SU-DHL-6 (cell line): ENCODE measurements at regions not wholly inside any gene's neighbourhood (a gene's known extent, or its start where the extent isn't known, plus 50 kb on each side); places are given as distances from the start of the nearest gene placed in this dataset.

Experiments
- H2AFZ ChIP-seq: fragments of 200-600 bp; sonication (generic); 2 replicates; pipeline ENCODE4 v1.6.1; 2014; ENCODE audit warnings: low read depth, mild to moderate bottlenecking, moderate library complexity, mixed read lengths, antibody characterized with exemption, low read length; ENCODE audit not compliant: severe bottlenecking
- H3F3A ChIP-seq: fragments of 200-600 bp; shearing (Covaris generic); 2 replicates; pipeline ENCODE4 v1.6.0; 2016; ENCODE audit warnings: antibody characterized with exemption, mild to moderate bottlenecking; ENCODE audit not compliant: insufficient read depth
- H3K27ac ChIP-seq: fragments of 200-600 bp; sonication (generic); 2 replicates; pipeline ENCODE4 v1.5.1; 2016; ENCODE audit warnings: low read depth, mild to moderate bottlenecking, low read length, moderate library complexity, mixed read lengths
- H3K27me3 ChIP-seq: fragments of 200-600 bp; sonication (generic), shearing (Covaris generic); 2 replicates; pipeline ENCODE4 v1.6.0; 2014; ENCODE audit warnings: mild to moderate bottlenecking, low read length
- H3K36me3 ChIP-seq: fragments of 200-600 bp; sonication (generic); 2 replicates; pipeline ENCODE4 v1.6.1; 2014; ENCODE audit warnings: mild to moderate bottlenecking, low read length, mixed read lengths
- H3K4me2 ChIP-seq: fragments of 300-600, 200-600 bp; shearing (Covaris generic), sonication (generic); 2 replicates; pipeline ENCODE4 v1.6.0; 2014; ENCODE audit warnings: low read length, low read depth, mild to moderate bottlenecking; ENCODE audit not compliant: poor library complexity, severe bottlenecking
- H3K4me3 ChIP-seq: fragments of 200-600 bp; sonication (generic); 2 replicates; pipeline ENCODE4 v1.5.1; 2014; ENCODE audit warnings: antibody characterized with exemption, low read length, mild to moderate bottlenecking, mixed read lengths; ENCODE audit not compliant: insufficient read depth, poor library complexity, severe bottlenecking
- H3K79me2 ChIP-seq: fragments of 200-600 bp; sonication (generic); 2 replicates; pipeline ENCODE4 v1.6.1; 2014; ENCODE audit warnings: mild to moderate bottlenecking, low read length, moderate library complexity; ENCODE audit not compliant: insufficient read depth
- H3K9ac ChIP-seq: fragments of 200-600 bp; sonication (generic); 2 replicates; pipeline ENCODE4 v1.7.0; 2014; ENCODE audit warnings: mild to moderate bottlenecking, low read length
- H3K9me2 ChIP-seq: fragments of 200-600 bp; sonication (generic); replicated peaks from 2 replicates; pipeline ENCODE4 v1.6.1; 2014; ENCODE audit warnings: low read length; ENCODE audit not compliant: insufficient read depth
- H3K9me3 ChIP-seq: fragments of 200-600 bp; sonication (generic); 2 replicates; pipeline ENCODE4 v1.6.1; 2014; ENCODE audit warnings: low read length, mixed read lengths; ENCODE audit not compliant: insufficient read depth
- H4K20me1 ChIP-seq: fragments of 200-600 bp; sonication (generic); 2 replicates; pipeline ENCODE4 v1.6.1; 2014; ENCODE audit warnings: low read depth, mild to moderate bottlenecking, antibody characterized with exemption, low read length, moderate library complexity, mixed read lengths
- CTCF ChIP-seq: fragments of 200-600 bp; sonication (generic); IDR thresholded peaks from one replicate; pipeline ENCODE4 v1.5.1; 2017; ENCODE audit warnings: antibody characterized with exemption, mild to moderate bottlenecking, low read length, moderate library complexity; ENCODE audit not compliant: insufficient read depth, poor library complexity, severe bottlenecking
- EZH2phosphoT487 ChIP-seq: fragments of 200-600 bp; sonication (generic), shearing (Covaris generic); conservative IDR thresholded peaks from 2 replicates; pipeline ENCODE4 v1.6.1; 2018; ENCODE audit warnings: mild to moderate bottlenecking, antibody characterized with exemption, low read length, moderate library complexity, mixed read lengths

GRCh38 chr7:109375823-109376222, 806.1 kb downstream of the DNAJB9 start:
- no peaks in the 10 kb centered on the region for H3K27me3 ChIP-seq
- no peaks in the 10 kb centered on the region for H3K9me2 ChIP-seq
- no peaks in the 10 kb centered on the region for H3K9me3 ChIP-seq
- no peaks in the 10 kb centered on the region for H3F3A ChIP-seq
- no peak overlapping the region for H3K9ac ChIP-seq
- no peaks in the 10 kb centered on the region for H3K79me2 ChIP-seq
- TF ChIP-seq EZH2phosphoT487 (no peak), CTCF (no peak)
- H3K4me3 ChIP-seq: no peak overlapping the region
- no peaks in the 10 kb centered on the region; the same call in 1 of the 2 replicates for H4K20me1 ChIP-seq
- H3K27ac ChIP-seq: no peak overlapping the region
- H2AFZ ChIP-seq: no peak overlapping the region
- H3K36me3 ChIP-seq: no peaks in the 10 kb centered on the region
- H3K4me2 ChIP-seq: no peak overlapping the region

- Histone ChIP-seq H3K9me3 (no peaks in the 10 kb centered on the region), H3K36me3 (no peaks in the 10 kb centered on the region), H3K9me2 (no peaks in the 10 kb centered on the region), H2AFZ (no peak overlapping the region), H4K20me1 (no peaks in the 10 kb centered on the region; the same call in 1 of the 2 replicates), H3K27me3 (no peaks in the 10 kb centered on the region), H3F3A (no peaks in the 10 kb centered on the region), H3K4me3 (no peak overlapping the region), H3K79me2 (no peaks in the 10 kb centered on the region), H3K4me2 (no peak overlapping the region), H3K27ac (no peak overlapping the region), H3K9ac (no peak overlapping the region)
- TF ChIP-seq EZH2phosphoT487 (no peak), CTCF (no peak)
These were observed 806.9 kb downstream of the DNAJB9 start for GRCh38 chr7:109376576-109376975.

DNA sequence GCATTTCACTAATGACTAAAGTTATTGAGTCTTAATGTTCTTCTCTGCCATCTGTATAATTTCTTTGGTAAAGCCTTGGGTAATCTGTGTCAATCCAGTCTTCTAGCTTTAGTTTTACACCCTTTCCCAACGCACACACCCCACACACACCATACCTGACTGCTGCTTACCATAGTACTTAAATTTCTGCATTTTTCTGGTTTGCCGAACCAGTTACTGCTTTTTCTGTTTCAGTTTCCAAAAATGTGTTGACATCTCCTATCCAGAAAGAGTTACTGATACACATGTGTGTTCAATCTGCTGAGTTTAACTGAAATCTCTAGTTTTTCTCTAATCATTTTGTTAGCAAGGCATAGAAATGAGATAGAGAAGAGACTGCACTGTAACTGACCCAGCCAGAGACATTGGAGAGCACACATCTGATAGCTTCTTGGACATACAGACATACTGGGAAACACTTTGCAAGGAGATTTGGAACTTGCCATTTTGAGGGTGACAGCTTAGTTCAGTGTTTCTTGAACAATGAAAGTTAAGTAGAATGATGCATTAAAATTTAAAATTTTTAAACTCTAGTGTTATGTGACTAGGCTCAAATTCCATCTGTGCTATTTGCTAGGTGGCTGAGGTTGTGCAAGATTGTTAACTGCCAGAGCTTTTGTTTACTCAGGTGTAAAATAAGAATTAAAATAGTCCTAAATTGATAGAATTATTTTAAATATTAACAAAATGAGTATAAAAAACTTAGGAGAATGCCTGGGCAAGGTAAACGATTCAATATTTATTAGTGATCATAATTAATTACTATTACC, 807.6 kb downstream of the DNAJB9 start:
- H4K20me1 ChIP-seq: no peaks in the 10 kb centered on the region; the same call in 1 of the 2 replicates
- no peak for TF ChIP-seq CTCF
- no peak for TF ChIP-seq EZH2phosphoT487

More for the DNA sequence above, 807.6 kb downstream of the DNAJB9 start:
- no peak overlapping the region for H3K4me2 ChIP-seq
- H3K4me3 ChIP-seq: no peak overlapping the region
- no peak overlapping the region for H3K27ac ChIP-seq
- H2AFZ ChIP-seq: no peak overlapping the region
- no peaks in the 10 kb centered on the region for H3K9me2 ChIP-seq
- no peak overlapping the region for H3K9ac ChIP-seq
- H3K79me2 ChIP-seq: no peaks in the 10 kb centered on the region
- H3K9me3 ChIP-seq: no peaks in the 10 kb centered on the region
- H3K27me3 ChIP-seq: no peaks in the 10 kb centered on the region
- no peaks in the 10 kb centered on the region for H3F3A ChIP-seq
- no peaks in the 10 kb centered on the region for H3K36me3 ChIP-seq
